Neural cell (in vitro differentiated cells): ENCODE measurements at regions not wholly inside any gene's neighbourhood (a gene's known extent, or its start where the extent isn't known, plus 50 kb on each side); places are given as distances from the start of the nearest gene placed in this dataset.

Experiments
- CTCF ChIP-seq: fragments of 450-650 bp; IDR thresholded peaks from 2 replicates; pipeline ENCODE4 v1.5.1; 2014; ENCODE audit warnings: antibody characterized with exemption, mild to moderate bottlenecking, moderate library complexity; ENCODE audit not compliant: poor library complexity, severe bottlenecking
- EP300 ChIP-seq: fragments of 450-650 bp; conservative IDR thresholded peaks from 2 replicates; pipeline ENCODE4 v1.6.1; 2014; ENCODE audit warnings: antibody characterized with exemption, mild to moderate bottlenecking, moderate library complexity; ENCODE audit not compliant: poor library complexity, severe bottlenecking
- EZH2 ChIP-seq: fragments of 200-600, 300-800 bp; shearing (Covaris generic), sonication (generic); IDR thresholded peaks from 2 replicates; pipeline ENCODE4 v1.6.1; 2014; ENCODE audit warnings: antibody characterized with exemption, low read length, borderline replicate concordance, mild to moderate bottlenecking; ENCODE audit not compliant: insufficient read depth, poor library complexity, severe bottlenecking
- MXI1 ChIP-seq: fragments of 450-650 bp; conservative IDR thresholded peaks from 2 replicates; pipeline ENCODE4 v1.6.1; 2014; ENCODE audit warnings: antibody characterized with exemption, mild to moderate bottlenecking; ENCODE audit not compliant: poor library complexity, severe bottlenecking
- POLR2AphosphoS5 ChIP-seq: IDR thresholded peaks from 2 replicates; pipeline ENCODE4 v1.6.1; 2012
- RAD21 ChIP-seq: fragments of 450-650 bp; conservative IDR thresholded peaks from 2 replicates; pipeline ENCODE4 v1.6.1; 2014; ENCODE audit warnings: antibody characterized with exemption, mild to moderate bottlenecking, moderate library complexity
- SMC3 ChIP-seq: fragments of 450-650 bp; conservative IDR thresholded peaks from 2 replicates; pipeline ENCODE4 v1.6.1; 2014; ENCODE audit warnings: antibody characterized with exemption, mild to moderate bottlenecking, moderate library complexity; ENCODE audit not compliant: poor library complexity
- TAF1 ChIP-seq: IDR thresholded peaks from 2 replicates; pipeline ENCODE4 v1.6.1; 2012; ENCODE audit warnings: low read depth
- TF ChIP-seq, protein P1 (sequence below): IDR thresholded peaks from 2 replicates; pipeline ENCODE4 v1.6.1; 2012; ENCODE audit warnings: borderline replicate concordance

DNA sequence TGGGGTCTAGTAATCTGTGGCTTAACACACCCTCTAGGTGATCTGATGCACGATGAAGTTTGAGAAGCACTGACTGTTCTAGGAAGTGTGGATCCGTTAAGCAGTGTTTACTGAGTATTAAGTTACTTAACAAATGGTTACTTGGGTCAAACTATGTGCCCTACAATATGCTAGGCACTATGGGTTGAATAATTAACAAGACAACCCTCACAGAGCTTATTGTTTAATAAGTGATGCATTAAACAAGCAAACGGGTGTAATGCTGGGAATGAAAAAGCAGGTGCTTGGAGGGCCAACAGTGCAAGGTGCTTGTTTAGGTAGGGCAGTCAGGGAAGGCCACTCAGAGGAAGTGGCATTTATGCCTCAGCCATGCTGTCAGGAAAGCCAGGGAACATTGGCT is 378.0 kb upstream of the PODXL start:
- TF ChIP-seq EZH2, result no peak
- no peak for TF ChIP-seq EP300
- TF ChIP-seq, protein P1, sequence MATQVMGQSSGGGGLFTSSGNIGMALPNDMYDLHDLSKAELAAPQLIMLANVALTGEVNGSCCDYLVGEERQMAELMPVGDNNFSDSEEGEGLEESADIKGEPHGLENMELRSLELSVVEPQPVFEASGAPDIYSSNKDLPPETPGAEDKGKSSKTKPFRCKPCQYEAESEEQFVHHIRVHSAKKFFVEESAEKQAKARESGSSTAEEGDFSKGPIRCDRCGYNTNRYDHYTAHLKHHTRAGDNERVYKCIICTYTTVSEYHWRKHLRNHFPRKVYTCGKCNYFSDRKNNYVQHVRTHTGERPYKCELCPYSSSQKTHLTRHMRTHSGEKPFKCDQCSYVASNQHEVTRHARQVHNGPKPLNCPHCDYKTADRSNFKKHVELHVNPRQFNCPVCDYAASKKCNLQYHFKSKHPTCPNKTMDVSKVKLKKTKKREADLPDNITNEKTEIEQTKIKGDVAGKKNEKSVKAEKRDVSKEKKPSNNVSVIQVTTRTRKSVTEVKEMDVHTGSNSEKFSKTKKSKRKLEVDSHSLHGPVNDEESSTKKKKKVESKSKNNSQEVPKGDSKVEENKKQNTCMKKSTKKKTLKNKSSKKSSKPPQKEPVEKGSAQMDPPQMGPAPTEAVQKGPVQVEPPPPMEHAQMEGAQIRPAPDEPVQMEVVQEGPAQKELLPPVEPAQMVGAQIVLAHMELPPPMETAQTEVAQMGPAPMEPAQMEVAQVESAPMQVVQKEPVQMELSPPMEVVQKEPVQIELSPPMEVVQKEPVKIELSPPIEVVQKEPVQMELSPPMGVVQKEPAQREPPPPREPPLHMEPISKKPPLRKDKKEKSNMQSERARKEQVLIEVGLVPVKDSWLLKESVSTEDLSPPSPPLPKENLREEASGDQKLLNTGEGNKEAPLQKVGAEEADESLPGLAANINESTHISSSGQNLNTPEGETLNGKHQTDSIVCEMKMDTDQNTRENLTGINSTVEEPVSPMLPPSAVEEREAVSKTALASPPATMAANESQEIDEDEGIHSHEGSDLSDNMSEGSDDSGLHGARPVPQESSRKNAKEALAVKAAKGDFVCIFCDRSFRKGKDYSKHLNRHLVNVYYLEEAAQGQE, result no peak
- no peak for TF ChIP-seq RAD21
- TF ChIP-seq CTCF, result no peak
- TF ChIP-seq TAF1, result no peak
- no peak for TF ChIP-seq SMC3
- TF ChIP-seq POLR2AphosphoS5, result no peak
- TF ChIP-seq MXI1, result no peak
